Dermis blood vessel endothelial cell (primary cell): ENCODE measurements at regions not wholly inside any gene's neighbourhood (a gene's known extent, or its start where the extent isn't known, plus 50 kb on each side); places are given as distances from the start of the nearest gene placed in this dataset.
"Not testable (repeated sequence)": the region's sequence is repeated elsewhere in the genome, so short reads cannot be mapped to it uniquely, and the experiment has no call there.

Source experiments
- DNase-seq: peaks from one replicate; pipeline ENCODE4 v3.0.0; 2010

DNA sequence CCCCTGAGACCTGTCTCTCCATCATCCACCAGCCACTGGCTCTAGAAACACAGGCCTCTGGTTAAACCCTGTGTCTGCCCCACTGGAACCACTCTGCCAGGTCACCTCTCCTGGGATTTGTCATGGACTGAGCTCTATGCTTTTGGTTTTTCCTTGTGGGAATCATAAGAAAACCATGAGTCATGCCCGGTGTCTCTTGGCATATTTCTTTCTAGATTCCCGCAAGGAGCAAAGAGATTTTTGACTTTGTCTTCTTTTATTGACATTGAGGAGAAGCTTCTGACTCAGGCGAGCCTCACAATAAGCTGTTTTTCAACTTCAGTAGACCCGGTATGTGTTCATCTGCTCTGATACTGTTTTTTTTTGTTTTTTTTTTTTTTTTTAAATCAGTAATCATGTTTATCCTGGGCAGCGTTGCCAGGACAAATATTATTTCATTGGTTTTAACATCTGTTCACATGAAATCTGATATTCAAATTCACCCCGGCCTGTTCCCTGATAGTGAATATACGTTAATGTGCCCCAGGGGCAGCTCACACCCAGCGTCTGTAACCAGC is 207.1 kb downstream of the ACKR3 start:
- peak; percentile 79 for DNase-seq

DNA sequence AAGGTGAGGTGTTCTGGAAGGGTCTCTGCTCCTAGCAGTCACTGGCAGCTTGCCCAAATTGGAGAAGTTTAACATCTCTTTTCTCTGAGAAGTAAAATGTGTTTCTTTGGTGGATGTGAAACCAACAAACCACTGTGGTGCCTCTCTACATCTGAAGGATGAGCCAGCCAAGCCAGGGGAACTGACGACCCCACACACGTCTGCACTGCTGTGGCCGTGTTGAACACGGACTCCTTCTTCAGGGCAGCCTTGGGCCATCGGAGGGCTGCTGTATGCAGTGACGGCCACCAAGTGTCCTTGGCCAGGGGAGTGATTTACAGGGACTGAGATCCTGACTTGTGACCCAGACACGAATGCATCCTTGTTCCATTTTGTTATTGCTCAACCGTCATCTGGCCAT is 207.8 kb downstream of the ACKR3 start:
- no peak for DNase-seq

DNA sequence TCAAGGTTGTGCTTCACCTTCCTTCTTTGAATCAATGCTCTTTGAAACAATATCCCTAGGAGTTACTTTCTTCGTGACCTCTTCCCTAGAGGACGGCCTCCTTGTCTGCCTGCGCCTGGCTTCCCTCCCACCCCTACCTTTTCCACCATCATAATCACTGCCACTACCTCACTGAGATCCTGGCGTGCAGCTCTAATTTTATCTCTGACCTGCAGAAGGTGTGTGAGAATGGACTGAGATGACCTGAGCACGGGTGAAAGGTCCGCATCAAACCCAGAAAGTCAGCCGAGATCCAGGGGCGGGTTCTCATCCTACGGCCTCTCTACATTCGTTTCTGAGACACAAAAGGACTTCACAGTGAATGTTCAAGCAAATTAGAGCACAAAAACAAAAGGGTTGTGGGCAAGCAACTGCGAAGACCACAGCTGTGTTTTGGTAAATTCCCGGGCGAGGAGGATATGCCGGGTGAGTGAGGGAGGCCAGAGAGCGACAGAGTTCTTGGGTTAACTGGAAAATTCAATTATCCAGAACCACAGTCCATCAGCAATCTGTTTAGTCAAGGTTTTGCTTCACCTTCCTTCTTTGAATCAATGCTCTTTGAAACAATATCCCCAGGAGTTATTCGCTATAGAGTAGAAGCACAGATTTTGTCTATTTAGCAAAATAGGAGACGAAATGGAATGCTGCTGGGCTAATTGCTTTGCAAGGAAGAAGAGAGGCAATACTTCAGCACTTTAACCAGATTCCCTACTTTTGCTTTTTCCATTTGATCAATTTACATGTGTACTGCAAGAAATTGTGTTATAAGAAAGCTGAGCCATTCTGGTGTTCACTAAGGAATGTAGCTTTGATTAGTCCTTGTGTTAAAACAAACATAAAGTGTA is 212.6 kb downstream of the ACKR3 start:
- DNase-seq: no peak

DNA sequence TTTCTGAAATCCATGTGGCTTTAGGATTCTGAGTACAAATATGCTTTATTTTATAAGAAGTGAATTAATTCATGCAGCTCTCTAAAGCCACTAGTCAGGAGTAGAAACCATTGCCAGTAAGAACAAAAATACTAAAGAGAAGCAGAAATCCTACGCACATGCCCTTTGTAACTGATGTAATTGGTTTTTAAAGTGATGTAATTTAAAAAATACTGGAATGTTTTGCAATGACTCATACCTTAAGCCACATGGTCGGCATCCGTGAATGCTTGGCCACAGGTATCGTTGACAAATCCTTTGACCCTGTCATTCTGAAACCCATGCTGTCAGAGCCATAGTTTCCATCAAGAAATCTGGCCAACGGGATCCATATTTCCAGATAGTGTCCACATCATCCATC is 213.3 kb downstream of the ACKR3 start:
- DNase-seq: no peak

DNA sequence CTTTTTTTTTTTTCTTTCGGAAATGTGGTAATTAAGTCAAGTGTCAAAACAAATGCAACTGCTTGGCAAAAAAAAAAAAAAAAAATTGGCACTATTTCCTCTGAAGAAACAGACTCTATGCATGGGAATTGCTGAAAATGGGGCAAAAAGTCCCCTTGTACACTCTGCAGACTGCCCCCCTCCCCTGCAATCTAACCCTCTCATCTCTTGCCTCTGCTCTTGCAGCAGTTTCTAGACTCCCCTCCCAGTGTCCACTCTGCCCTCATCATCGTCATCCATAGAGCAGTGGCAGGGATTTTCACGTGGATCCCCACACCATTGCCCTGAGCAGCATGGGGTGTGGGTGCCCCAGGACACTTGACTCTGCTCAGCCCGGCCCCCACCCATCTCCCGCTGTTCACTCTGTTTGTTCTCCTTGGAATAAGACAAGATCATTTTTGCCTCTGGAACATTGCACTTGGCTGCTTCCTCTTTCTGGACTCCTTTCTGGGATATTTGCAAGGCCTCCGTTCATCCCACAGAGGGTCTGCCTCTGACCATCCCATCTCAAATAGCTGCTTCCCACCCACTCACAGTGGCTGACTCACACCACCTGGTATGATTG is 213.9 kb downstream of the ACKR3 start:
- DNase-seq: no peak

DNA sequence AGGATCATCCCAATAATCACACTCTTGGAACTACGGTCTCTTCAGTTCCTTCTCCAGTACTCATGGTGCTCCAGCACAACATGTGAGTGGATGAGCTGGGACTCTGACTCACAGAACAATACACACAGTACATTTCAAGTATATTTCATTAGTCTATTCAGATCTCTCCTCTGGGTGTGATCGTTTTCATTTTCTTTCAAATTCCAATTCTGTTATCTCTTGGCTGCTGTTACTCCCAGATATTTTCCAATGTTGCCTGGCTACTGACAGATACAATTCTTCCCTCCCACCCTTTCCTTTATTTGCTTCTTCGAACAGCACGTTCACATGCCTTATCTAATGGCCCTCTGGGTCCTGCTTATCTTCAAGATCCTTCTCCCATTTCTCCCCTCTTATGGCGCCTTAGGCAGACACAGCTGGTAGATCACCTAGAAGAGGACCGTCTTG is 216.0 kb downstream of the ACKR3 start:
- peak; percentile 7 for DNase-seq

DNA sequence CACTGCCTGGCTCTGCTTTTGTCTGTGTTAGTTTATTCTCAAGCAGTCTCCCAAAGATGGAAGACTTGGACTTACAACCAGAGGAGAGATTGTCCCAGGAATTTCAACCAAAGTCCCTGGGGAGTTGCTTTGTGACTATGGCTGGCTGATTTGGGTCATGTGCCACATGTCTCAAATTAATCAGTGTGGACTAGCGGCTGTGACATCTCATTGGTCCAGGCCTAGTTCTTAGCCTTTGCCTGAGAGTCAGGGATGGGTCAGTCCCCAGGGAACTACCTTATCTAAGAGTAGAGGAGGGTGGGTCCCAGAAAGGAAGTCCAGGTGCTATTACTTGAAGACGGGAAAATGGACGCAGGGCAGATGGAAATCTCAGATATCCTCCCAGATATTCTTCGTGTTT is 217.1 kb downstream of the ACKR3 start:
- DNase-seq: no peak

DNA sequence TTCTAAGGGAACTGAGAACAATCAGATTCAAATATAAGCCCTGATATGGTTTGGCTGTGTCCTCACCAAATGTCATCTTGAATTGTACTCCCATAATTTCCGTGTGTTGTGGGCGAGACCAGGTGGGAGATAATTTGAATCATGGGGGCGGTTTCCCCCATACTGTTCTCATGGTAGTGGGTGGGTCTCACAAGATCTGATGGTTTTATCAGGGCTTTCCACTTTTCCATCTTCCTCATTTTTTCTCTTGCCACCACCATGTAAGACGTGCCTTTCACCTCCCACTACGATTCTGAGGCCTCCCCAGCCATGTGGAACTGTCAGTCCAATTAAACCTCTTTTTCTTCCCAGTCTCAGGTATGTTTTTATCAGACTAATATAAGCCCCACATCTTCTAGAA is 217.8 kb downstream of the ACKR3 start:
- DNase-seq: not testable (repeated sequence)

DNA sequence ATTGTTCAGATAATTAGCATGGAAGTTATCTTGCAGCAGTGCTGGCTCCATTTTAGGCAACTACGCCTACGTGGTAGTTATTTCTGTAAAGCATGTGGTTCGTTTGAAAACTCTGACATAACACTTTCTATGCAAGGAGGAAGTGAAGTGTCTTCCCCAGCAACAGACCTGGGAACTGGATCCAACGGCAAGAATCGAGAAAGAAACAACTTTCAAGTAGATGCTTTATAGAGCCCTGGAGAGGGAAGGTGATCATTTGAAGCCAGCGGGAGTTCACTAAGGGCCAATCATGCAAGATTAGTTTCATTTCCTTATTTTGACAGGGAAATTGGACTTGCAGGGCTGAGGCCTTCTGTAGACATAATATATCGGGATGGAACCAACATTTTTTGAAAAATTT is 218.3 kb downstream of the ACKR3 start:
- DNase-seq: no peak

DNA sequence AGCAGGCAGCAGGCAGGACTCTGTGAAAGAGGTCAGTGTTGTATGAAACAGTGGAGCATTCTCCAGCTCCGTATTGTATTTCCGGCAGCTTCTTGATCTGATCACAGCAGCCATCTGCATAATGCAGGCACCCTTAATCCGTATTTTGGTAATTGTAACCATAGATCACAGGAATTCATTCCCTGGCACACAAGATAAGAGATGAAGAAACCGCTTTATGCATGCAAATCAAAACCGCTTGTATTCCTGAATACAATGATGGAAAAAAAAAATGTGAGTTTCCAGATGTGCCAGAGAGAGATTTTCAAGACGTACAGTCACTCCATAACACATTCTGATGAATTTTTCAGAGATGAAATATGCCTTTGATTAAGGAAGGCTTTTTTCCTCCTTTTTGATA is 221.3 kb downstream of the ACKR3 start:
- no peak for DNase-seq

DNA sequence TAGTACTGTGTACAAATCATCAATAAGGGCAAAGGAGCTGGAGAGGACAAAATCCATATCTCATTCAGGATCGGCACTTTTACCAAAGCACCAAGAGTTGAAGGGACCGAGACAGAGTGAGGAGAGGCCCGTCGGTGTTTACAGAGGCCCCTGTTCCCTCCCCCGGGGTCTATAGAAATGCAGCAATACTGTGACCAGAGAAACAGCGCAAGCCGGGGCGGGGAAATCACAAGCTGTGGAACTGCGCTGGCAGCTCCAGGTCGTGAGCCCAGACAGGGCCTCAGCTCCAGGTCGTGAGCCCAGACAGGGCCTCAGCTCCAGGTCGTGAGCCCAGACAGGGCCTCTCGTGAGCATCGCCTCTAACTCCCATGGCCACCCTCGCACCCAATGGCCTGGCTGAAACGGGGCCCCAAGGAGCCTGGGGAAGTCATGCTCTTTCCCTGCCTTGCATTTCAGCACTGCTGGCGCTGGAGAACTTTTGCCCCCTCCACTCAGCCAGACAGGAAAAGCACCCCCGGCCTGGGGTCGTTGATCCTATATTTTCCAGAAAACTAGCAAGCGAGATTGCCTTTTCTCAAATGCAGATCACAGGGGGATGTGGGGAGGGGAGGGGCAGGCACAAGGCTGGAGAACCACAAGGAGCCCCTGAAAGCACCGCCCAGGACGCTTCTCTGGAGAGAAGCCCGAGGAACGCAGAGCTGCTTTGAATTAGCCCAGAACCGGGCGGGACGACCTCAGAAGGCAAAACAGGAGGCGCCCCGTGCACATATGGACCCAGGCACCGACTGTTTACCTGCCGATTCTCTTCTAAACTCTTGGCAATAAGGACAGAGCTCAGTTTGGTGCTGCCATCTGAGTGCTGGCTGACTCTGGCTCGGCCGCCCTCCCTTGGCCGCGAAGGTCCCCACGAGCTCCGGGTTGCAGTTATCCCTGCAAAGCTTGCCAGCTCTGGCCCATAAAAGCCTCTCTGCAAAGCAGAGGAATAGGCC is 223.7 kb downstream of the ACKR3 start:
- no peak for DNase-seq

DNA sequence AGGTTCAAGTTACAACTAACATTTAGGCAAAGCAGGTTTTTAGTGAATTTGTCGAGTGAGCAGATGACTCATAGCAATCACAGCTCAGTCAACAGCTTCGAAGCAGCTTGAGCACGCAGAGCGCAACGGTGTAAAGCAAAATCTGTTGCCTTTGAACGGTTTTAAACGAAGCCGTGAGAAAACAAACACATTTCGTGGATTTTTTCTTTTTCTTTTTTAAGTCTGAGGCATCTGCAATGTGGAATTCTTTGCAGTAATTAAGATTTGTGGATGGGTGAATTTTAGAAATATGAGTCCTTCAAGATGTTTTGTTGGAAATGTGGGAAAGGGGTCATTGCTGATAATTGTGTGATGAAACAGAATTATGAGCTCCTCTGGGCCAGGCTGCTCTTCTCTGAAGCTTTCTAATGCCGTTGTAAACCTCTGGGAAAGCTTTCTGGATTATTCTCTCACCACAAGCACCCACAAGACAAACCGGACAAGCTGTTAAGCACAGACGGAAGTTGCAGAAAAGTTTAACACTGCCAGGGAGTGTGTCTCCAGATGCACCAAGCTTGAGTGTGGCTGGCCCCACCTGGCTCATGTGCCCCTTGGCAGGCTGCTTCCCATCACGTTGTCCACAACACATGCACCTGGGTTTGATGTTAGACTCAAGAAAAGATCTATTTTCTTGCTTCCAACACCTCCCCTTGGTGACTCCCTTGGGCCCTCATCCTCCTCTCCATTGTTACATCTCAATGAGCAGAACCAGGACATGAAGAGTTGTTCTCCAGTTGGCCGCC is 224.7 kb downstream of the ACKR3 start:
- no peak for DNase-seq

DNA sequence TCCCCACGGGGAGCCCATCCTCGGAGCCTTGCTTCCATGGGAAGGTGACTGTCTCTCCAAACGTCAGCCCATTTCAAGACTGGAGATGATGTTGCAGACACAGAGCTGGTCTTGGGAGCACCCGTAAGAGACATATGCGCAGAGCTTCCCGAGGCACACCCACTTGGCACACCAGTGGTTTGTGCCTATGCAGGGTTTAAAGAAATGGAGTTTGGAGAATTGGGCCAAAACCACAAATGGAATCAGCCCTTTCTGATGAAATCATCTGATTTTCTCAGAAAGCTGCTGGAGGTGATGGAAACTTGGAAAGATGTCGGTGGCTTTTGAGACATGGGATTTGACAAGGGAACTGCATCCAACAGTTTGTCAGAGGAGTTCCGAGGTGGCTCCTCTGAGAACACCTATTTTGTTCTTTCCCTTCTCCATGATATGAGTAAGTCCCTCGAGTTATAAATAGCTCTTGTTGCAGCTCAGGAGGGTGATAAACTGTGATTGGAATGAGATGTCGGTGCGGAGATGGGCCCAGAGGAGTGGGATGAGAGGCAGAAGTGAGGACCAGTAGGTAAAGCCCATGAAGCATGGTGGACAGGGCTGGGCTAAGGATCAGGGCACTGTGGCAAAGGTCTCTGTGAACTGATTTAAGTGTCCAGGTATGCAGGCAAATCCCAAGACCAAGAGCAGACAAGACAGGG is 225.7 kb downstream of the ACKR3 start:
- no peak for DNase-seq

DNA sequence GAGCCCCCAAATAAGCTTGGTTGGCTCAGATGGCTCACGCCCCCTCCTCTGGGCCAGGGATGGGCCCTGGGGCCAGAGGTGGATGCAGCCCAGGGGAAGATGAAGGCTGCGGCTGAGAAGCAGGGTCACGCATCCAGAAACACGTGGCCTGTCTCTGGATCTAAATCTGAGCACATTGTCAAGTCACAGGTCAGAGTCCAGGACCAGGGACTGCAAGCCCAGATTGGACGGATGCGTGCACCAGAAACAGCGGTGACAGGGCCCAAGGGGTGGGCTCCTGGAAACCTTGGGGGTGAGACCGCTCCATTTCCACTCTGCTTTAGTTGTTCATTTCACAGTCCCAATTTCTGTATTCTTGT is 226.2 kb downstream of the ACKR3 start:
- no peak for DNase-seq

DNA sequence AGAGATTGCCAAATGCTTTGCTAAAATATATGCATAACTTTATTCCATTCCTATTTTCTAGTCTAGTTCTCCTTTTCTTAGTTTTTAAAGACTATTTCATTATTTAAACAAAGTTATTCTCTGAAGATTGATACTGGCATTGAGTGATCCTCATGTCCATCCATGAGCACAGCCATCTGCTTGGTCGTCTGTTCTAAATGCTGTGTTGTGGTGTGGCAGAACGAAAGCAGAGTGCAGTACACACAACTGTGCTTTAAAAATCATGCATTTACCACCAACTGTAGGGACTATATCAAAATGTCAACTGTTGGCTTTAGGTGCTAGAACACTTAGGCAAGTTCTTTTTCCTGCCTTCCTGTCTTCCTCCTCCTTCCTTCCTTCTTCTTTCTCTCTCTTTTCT is 226.6 kb downstream of the ACKR3 start:
- no peak for DNase-seq

DNA sequence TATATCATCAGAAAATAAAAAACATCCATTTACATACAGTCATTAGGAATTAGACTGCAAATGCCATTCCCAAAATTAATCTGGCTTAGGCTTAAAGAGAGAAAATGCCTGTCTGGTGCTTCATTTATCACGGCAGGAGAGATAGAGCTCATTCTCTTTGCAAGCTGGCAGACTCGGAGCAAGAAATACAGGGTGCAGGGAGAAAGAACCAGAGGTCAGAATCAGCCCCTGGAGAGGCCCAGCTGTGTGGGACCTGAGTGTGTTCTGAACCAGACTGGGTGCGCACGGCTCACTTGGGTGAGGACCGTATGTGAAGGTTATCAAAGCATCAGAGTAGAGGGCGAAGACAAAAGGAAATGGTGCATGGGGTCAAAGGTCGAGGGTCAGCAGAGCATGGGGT is 227.8 kb downstream of the ACKR3 start:
- no peak for DNase-seq

DNA sequence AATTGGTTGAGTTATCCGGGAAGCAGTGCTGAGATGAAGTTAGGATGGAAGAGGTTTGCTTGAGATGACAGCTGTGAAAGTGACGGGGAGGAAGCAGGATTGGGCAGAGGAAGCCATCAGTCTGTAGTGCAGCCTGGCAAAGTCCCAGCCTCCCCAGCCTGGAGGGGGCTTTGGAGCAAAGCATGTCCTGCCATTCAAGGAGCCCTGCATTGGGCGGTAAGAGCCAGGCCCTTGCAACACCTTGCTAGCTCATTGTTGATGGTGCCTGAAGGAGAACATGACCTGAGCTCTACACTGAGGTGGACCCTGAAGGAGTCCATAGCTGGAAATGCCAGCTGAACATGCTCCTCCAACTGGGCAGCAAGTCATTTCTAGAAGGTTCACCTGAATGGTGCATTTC is 228.9 kb downstream of the ACKR3 start:
- no peak for DNase-seq

DNA sequence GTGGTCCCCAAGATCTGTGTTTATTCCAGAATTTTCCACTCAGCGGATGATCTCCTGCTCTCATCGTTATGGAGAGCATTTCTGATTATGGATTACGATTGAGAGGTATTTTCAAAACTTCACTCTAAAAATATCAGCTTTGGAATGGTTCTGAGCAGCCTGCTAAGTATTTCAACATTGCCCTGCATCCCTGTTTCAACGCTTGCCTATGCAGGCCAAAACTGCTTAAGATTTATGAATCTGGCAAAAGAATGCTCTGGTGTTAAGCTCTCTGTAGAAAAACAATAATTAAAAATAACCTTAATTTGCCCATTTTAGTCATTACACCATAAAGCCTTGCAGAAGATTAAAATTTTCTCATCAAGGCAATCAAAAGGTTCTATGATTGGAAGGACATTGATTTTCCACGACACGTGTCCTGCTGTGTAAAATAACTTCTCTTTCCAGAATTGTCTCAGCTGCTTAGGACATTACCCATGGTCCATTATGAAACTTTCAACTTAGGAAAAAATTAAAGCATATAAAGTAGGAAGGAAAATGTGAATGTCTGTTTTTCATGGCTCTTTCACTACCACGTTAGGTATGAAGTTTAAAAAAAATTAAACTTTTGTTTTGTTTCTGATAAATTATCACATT is 229.9 kb downstream of the ACKR3 start:
- no peak for DNase-seq

DNA sequence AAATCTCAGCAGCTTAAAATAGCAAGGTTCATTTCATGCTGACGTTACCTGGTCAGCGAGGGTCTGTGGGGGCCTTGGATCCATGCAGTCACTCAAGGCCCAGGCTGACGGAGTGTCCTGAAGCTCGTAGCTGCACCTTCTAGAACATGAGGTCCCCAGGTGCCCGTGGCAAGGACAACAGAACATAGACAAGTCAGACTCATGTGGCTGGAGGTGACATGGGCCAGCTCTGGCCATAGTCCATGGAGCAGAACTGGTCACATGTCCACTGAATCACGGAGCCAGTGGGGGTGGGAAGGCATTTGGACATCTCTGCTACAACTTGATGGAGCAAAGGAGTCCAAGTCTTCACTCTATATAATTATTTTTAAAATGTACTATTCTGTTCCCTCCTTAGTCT is 233.2 kb downstream of the ACKR3 start:
- no peak for DNase-seq

DNA sequence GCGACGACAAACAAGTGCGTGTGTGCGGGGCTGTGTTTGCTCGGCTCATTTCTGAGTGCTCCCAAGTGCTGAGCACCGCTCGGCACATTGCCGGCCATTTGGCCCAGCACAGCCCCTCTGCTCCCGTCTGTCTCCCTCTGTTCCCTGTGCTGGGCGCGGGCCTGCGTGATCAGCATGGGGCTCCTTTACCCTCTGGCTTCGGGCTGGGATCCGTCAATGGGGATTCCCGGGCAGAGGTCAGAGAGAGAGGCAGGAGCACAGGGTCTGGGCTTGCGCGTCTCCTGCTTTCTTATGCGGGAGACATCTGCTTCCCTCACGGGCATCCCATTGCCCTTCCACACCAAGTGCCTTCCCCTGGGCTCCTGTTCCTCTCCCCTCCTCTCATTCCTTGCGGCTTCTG is 234.0 kb downstream of the ACKR3 start:
- DNase-seq: no peak
